HuH-7.5 (cell line): ENCODE measurements at regions not wholly inside any gene's neighbourhood (a gene's known extent, or its start where the extent isn't known, plus 50 kb on each side); places are given as distances from the start of the nearest gene placed in this dataset.
"Not testable (repeated sequence)": the region's sequence is repeated elsewhere in the genome, so short reads cannot be mapped to it uniquely, and the experiment has no call there.

Experiments
- DNase-seq: peaks from one replicate; pipeline ENCODE4 v3.0.0; 2011; ENCODE audit warnings: low spot score

DNA sequence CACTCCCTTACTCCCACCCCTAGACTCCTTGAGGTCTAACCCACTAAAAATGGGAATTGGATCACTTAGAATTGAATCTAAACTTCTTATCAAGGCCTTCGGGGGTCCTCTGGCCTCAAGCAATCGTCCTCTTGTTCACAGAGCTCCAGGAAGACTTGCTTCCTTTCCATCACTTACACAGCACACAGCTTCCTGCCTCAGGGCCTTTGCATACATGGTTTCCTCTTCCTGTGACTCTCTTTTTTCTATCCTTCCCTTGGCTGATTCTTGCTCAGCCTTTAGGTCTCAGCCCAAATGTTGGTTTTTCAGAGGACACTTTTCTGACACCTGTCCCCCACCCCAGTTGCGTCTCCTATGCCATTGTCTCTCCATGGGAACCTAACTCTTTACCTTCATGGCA, 50.0 kb upstream of the ALDH1B1 start:
- no peak for DNase-seq

DNA sequence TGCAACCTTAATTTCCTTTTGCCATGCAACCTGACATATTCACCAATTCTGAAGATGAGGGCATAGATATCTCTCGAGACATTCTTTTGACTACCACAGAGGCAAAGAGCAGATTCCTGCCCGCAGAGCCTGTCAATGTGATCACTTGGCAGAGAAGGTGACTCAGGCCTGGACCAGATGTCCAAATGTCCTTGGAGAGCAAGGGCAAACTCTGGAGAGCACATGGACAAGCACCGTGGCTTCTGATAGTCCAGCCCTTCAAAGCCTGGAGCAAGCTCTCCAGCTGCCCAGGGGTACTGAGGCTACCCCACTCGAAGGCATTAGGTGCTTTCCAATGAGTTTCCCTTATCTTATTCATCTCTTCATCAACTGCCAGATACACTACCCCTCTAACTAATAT, 50.4 kb upstream of the ALDH1B1 start:
- no peak for DNase-seq

DNA sequence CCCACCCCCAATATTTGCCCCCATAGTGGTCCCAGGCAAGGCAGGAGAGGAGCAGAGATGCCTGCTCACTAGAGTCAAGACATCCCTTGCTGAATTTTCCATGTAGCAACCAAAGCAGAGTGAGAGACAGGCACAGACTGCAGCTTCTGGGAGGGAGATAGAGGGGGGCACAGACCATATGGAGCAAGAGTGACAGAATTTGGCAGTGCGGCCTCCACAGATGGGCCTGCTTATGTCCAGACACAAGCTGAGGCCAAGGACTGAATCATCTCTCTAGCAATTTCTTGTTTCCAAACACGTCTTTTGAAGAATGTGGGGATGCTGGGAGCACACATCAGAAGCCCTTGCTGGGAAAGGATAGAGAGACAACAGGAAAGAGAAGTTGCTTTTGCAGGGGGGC, 53.0 kb upstream of the ALDH1B1 start:
- DNase-seq: no peak

DNA sequence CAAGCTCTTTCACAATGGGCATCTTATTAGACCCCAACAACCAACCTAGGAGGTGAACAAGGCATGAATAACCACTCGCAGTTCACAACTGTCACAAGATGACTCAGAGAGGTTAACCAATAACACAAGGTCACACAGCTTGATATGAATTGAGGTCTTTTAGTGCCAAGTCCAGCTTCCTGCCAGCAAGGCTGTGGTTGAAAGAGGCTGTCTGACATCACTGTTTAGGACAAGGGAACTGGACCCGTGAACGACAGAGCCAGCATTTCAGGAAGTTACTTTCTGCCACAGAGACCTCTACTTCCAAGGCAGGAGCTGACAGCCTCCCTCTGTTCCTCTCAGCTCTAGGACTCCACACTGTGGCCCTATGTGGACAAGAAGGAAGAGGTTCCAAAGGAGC, 53.4 kb upstream of the ALDH1B1 start:
- DNase-seq: no peak

DNA sequence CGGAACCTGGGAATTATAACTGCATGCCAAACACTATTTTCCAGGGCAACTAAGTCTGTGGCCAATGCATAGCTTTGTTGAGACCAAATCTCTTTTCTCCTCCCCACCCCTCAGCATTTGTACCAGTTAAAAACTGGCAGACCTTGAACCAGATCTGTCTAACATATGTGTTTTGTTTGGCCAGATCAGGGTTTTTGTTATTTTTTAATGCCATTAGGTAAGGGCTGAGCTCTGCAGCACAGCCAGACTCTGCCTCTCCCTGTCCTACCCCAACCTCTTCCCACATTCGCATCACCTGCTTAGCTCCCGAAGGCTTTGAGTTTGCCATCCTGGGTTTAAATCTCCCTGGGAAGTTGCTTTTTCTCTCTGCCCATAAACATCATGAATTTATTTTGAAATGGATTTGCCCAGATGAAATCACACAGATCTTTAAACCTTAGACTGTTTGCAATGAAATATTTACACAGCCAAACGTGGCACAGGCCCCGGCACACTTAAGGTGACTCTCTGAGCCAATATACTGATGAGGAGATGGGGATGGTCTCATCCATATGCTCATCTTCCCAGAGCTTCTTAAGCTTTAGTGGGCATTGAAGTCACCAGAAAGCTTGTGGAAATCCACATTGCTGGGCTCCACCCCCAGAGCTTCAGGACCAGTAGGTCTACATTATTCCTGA, 54.0 kb upstream of the ALDH1B1 start:
- no peak for DNase-seq

DNA sequence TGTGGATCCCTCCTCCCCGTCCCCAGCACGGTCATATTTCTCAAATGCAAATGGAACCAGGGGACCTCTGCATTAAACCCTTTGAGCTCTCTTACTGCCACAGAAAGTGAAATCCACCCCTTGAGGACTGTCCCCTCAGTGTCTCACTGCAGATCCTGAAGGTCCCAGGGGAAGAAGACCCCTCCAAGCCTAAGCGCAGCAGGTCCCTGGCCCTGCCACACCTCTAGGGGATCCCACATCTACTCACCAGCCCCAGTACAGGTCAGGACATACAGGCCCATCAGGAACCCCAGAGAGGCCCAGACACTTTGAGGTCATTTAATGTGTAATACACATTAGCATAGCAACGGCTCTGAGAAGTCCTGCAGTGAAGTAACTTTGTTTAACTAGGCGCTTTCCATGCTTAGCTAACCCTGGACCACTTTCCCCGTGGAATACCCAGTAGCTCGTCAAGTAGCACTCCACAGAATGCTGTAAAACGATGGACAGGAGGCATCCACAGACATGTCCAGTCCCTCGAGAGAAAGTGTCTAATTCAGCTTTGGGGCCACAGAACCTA, 54.7 kb upstream of the ALDH1B1 start:
- DNase-seq: no peak

DNA sequence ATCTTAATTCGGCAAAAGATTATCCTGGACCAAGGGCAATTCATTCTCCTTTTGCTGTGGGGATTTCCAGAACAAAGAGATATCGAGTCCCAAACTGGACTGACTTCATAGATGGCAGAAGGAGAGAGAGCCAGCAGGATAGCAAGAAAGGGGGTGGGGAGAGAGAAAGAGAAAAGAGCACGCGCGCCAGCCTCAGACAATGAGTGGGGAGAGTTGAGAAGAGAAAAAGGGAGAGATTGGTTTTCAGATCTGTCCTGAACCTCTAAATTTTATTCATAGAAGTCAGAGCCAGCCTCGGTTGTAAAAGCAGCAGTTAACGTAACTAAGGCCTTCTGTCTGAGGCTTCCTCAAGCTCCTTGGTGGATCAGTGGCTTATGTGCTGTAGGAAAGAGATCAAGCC, 55.3 kb upstream of the ALDH1B1 start:
- DNase-seq: no peak

DNA sequence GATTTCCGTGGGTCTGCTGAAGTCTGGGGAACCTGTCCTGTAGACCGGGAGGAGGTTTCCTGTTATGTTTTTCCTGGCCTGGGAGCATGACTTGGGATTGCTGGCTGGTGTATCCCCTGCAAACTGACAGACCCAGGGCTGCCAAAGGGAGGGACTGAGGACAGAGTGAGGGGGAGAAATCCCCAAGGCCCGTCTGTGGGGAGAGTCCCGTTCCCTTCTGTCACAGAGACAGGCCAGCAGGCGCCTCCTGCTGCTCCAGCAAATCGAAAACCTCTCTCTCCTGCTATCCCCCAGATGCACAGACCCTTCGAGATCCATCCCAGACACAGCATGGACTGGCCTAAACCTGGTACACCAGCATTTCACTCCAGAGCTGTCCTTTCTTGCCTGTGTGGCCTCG, 56.2 kb upstream of the ALDH1B1 start:
- DNase-seq: no peak

DNA sequence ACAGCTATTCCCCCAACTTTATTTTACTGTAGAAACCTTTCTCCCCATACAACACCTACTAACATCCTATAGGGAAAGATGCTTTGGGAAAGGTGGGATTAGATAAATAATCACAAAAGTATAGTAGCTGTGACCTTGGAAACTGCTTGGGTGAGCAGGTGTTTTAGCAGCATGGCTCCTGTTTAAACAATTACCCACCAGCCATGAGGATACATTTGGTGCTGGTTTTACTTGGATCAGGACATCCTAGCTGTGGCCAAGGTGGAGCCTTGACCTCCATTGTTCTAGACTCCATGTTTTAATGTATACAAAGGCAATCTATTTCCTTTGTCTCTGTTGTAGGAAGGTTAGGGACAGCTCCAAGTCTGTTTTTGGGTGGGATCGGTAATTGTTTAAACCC, 56.8 kb upstream of the ALDH1B1 start:
- DNase-seq: no peak

DNA sequence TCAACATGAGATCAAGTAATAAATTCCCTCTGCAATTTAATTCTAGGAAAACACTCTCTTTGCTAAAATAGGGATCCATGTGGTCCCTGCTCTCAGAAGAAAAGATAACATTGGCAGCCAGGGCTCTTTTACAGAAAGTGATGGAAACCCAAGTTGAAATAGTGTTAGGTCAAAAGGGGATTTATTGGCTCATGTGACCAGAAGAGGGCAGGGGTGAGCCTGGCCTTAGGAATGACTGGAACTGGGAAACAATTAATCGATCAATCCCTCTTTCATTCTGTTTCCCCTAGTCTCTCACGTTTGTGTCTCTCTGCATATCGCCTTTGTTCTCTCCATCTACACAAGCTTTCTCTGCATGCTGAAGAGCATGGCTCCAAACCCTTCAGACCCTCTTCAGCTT, 58.3 kb upstream of the ALDH1B1 start:
- no peak for DNase-seq

DNA sequence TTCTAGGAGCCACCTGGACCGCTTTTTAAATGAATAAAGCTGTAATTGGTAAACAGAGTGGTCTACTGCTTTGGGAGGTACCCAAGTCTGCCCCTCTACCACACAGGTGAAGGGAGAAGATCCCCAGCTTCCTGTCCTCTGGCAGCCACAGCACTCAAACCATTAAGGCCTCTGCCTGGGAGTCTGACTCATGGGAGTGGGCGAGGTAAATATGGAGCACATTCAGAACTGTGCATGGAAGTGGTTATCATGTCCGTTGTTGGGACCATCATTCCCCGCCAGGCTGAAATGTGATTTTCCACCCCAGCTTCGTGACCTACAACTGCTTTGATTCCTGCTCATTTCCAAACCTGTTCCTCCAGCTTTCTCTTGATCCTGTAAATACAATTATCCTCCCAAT, 59.5 kb upstream of the ALDH1B1 start:
- DNase-seq: no peak

DNA sequence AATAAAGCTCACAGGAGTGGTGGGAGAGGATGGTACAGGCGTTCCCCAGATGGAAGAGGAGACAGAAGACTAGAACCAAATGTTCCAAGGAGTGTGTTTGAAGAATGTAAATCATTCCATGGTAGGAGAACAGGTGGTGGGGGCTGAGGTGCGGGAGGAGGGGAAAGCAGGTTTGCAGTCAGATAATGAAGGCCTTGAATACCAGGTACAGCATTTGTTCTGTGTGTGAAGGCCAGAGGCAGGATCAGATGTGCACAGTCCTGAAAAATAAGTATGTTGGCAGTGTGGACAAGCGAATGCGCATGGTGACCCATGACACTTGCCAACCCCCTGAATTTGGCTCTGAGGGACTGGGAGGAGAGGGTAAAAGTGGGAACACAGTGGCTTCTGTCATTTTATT, 59.9 kb upstream of the ALDH1B1 start:
- no peak for DNase-seq

DNA sequence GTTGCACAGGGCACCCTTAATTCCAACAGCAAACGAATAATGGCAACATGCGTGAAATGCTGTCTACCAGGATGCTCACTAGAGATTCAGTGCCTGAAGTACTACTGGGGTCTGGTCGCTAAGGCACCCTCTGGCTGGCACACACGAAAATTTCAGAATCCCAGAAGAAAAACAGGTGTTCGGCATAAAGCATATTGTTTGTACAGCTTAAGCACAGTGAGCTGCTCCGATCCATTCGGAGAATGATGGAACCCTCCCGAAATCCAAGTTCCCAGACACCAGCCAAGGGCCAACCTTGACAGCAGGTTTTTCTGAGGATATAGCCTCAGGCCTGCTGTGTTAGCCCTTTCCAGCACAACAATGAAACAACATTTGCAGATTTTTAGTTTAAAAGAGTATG, 61.4 kb upstream of the ALDH1B1 start:
- no peak for DNase-seq

DNA sequence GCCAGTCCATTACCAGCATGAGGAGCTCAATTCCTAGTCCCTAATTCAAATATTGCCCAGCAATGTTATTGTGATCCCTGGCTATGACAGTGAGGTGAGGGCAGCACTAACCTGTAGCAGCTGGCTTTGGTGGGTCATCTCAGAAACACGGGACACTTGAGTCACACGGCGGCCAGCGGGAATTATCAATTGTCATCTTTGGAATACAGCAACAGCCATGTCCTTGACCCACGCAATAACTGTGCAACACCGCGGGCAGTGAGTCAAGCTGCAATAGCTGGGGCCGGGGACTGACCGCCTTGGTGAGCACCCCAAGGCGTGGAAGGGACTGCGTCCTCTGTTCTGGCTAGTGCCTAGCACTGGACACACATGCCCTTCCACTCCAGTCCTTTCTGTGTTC, 62.5 kb upstream of the ALDH1B1 start:
- no peak for DNase-seq

DNA sequence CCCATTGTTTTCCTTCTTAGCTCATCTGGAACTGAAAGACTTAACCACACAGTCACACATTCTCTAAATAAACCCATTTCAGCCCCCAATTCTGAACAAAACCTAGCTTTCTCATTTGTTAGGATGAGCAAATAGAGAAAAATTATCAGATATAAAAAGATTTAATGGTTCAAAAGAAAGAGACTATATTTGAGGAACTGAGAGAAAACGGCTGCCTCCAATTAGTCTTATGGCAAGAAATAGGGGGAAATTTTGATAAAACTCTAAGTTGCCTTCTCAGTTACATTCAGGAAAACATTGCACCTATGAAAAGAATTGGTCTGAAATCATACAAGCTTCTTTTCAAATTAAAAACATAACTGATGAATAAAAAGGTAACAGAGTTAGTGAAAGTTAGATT, 63.7 kb upstream of the ALDH1B1 start:
- DNase-seq: no peak

DNA sequence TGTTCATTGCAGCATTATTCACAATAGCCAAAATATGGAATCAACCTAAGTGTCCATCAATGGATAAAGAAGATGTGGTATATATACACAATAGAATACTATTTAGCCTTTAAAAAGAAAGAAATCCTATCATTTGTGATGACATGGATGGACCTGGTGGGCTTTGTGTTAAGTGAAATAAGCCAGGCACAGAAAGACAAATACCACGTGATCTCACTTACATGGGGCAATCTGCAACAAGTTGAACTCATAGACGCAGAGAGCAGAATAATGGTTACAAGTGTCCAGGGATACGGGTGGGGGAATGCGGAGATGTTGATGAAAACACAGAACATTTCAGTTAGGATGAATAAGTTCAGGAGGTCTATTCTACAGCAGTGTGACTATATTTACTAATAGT, 66.4 kb upstream of the ALDH1B1 start:
- DNase-seq: no peak

DNA sequence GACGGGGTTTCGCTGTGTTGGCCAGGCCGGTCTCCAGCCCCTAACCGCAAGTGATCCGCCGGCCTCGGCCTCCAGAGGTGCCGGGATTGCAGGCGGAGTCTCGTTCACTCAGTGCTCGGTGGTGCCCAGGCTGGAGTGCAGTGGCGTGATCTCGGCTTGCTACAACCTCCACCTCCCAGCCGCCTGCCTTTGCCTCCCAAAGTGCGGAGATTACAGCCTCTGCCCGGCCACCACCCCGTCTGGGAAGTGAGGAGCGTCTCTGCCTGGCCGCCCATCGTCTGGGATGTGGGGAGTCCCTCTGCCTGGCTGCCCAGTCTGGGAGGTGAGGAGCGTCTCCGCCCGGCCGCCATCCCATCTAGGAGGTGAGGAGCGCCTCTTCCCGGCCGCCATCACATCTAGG, 68.3 kb upstream of the ALDH1B1 start:
- not testable (repeated sequence) for DNase-seq

DNA sequence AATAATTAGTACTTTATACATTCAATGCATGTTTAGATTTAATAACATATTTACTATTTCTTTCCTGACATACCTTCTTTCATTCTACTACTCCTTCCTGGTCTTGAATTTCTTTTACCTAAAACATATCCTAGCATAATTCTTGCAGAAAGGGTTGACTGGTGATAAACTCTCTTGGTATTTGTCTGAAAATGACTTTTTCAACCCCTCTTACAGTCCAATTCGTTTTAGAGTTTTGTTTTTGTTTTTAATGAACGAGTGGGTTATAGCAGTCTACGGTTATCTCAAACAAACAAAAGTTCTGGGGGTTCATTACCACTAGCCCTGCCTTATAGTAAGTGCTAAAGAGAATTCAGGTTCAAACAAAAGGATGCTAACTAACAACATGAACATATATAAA, 69.6 kb upstream of the ALDH1B1 start:
- no peak for DNase-seq

DNA sequence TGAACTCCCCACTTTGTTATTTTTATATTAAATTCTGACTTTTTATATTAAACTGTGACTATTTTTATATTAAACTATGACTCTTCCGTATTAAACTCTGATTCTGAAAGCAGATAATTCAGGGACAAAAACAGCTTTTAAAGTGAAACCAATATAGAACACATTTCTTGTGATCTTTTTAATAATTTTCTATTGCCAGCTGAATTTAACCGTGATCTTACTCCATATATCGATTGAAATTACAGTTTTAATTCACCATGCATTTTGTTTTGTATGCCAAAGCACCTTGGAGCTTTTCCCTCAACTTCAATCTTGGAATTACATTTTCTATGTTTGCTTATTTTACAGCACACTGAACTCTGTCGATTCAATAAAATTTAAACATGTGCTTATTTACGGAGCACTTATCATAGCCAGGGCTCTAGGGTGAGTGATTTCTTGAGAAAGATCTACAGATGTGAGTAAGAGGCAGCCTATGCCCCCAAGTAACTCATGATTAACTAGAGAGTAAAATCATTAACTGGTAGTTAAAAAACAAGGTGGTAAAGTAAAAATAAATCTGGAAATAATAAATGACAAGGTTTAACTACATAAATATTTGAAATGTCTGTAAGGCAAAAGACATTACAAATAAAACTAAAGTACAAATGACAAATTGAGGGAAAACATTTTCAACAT, 72.9 kb upstream of the ALDH1B1 start:
- DNase-seq: no peak

DNA sequence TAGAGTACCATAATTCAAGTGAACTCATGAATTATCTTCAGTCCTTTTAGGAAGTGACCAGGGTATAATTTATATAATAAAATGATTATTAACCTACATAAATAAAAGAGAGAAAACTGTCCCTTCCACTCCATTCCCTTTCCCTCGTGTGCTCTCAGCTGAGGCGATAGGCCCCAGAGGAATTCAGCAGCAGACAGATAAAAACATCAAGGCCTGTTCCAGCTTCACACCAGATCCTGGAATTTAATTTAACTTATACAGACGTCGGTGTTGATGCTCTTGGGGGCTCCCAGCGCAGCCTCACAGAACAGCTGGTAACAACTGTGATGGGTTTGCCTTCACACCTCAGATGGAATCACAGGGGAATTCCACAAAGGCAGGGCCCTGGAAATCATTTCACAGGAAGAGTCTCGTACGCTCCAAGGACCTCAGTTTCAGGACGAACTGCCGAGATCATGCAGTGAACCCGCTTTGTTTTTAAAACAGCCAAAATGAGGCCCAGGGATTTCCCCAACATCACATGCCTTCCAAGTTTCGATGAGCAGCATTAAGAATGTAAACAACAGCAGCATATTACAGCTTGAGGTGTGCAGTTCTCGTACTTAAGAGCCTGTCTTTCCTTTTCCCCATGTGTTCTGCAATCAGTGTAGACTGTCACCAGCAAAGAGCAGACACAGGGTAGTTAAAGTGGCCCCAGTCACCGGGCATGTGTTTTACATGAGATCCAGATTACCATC, 73.6 kb upstream of the ALDH1B1 start:
- DNase-seq: no peak

DNA sequence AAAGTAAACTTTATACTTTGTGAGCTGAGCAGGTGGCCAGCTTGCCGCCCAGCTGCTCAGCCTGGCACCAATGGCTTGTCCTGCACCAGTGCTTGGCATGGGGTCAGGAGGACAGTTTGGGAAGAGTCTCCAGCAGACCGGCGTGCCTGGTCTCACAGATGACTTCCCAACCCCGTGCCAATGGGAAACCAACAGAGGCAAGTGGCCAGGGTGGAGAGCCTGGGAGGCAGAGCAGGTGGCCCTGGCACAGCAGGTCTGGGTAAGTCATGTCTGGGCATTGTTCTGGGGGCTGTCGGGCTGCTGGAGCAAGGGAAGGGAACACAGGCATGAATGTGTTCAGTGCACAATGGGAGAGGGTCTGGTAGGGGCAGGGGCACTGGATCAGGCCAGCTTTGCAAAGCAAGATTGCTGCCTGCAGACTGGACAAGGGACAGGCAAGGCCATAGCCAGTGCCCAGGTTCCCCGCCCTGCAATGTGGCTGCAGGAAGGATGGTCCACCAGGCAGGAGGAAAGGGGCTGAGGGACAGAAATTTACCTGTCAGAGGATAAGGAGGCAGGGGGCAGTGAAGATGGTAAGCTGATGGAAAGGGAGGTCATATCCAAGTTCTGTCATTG, 76.2 kb upstream of the ALDH1B1 start:
- no peak for DNase-seq

DNA sequence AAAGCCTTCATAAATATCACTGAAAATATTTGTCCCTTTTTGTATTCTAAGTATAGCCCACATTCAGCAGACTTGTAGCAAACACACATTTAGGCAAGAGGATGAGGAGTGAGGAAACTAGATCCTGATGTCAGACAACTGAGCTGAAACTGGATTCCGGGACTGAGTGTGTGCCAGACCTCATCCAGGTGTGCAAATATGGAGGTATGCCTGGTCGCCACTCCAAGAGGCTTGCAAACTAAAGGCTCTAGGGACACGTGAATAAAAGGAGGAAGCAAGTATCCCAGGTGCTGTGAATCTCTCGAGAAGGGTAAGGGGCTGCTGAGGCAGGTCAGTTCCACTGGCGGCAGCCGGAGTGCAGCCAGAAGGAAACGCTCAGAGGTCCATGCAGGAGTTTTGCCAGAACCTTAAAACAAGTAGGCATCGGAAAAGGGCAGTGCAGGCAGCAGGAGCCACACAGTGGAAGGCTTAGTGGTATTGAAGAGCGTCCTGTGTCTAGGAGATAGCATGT, 77.4 kb upstream of the ALDH1B1 start:
- no peak for DNase-seq

DNA sequence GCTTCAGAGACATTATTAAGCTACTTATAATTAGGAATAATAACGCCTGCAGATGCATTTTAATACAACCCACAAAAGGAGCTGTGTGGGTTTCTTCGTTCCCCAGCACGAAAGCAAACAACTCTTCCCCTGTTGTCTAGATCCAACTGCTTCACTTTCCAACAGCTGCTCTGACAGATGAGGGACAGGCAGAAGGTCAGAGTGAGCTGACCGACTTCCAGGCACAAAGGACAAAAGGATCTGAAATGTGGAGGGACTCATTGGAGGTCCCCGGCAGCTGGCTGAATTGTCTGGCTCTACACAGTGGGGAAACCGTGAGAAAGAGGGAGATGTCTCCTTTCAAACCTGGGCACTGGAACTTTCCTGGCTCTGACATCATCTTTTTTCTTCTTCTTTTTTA, 79.1 kb upstream of the ALDH1B1 start:
- DNase-seq: no peak
